Uterus (tissue), 3 donors: ENCODE measurements at regions not wholly inside any gene's neighbourhood (a gene's known extent, or its start where the extent isn't known, plus 50 kb on each side); places are given as distances from the start of the nearest gene placed in this dataset.

Source experiments
- DNase-seq, 2 donors: peaks; one replicate each; pipeline ENCODE4 v3.0.0-alpha.2; 2019 to 2020
- H3K27ac ChIP-seq, 2 donors: fragments of 200-600 bp; sonication (generic); 1 replicate in 1 of 2; 2 replicates in 1 of 2; pipeline ENCODE4 v1.5.1; 2016 to 2018
- H3K27me3 ChIP-seq, 2 donors: fragments of 200-600 bp; sonication (generic); one replicate each; pipeline ENCODE4 v1.5.1; 2018 to 2019; ENCODE audit warnings: control low read depth in 1 of 2
- H3K36me3 ChIP-seq, 2 donors: fragments of 200-600 bp; sonication (generic); one replicate each; pipeline ENCODE4 v1.5.1; 2019; ENCODE audit warnings: control low read depth in 1 of 2
- H3K4me1 ChIP-seq, 2 donors: fragments of 200-600 bp; sonication (generic); one replicate each; pipeline ENCODE4 v1.5.1; 2018 to 2019; ENCODE audit warnings: control low read depth in 1 of 2
- H3K4me3 ChIP-seq, 2 donors: fragments of 200-600 bp; sonication (generic); 1 replicate in 1 of 2; 2 replicates in 1 of 2; pipeline ENCODE4 v1.5.1; 2018 to 2019; ENCODE audit warnings: mild to moderate bottlenecking in 1 of 2
- H3K9me3 ChIP-seq, 2 donors: fragments of 200-600 bp; sonication (generic); one replicate each; pipeline ENCODE4 v1.5.1; 2019; ENCODE audit warnings: control low read depth in 1 of 2
- POLR2A ChIP-seq, 2 donors: fragments of 450-650 bp; IDR thresholded peaks; one replicate each; pipeline ENCODE4 v1.6.1; 2016; ENCODE audit warnings: antibody characterized with exemption in 2 of 2, mild to moderate bottlenecking in 1 of 2, moderate library complexity in 1 of 2
- intact Hi-C: fragments of 100-400 bp; cut with DNase I; formaldehyde crosslinking; loops from one replicate; pipeline ENCODE4 v1.15.1; 2023; ENCODE audit warnings: low total_unique reads
- TF ChIP-seq, protein P1 (sequence below), 4 experiments: fragments of 200-600 bp in 2 of 4; fragments of 450-650 bp in 2 of 4; sonication (generic) in 2 of 4; IDR thresholded peaks; one replicate each; pipeline ENCODE4 v1.5.1; 2016 to 2019; ENCODE audit warnings: antibody characterized with exemption in 4 of 4, mild to moderate bottlenecking in 2 of 4, moderate library complexity in 1 of 4
- donor health status: DM: yes; HTN: yes; CAD: no.

DNA sequence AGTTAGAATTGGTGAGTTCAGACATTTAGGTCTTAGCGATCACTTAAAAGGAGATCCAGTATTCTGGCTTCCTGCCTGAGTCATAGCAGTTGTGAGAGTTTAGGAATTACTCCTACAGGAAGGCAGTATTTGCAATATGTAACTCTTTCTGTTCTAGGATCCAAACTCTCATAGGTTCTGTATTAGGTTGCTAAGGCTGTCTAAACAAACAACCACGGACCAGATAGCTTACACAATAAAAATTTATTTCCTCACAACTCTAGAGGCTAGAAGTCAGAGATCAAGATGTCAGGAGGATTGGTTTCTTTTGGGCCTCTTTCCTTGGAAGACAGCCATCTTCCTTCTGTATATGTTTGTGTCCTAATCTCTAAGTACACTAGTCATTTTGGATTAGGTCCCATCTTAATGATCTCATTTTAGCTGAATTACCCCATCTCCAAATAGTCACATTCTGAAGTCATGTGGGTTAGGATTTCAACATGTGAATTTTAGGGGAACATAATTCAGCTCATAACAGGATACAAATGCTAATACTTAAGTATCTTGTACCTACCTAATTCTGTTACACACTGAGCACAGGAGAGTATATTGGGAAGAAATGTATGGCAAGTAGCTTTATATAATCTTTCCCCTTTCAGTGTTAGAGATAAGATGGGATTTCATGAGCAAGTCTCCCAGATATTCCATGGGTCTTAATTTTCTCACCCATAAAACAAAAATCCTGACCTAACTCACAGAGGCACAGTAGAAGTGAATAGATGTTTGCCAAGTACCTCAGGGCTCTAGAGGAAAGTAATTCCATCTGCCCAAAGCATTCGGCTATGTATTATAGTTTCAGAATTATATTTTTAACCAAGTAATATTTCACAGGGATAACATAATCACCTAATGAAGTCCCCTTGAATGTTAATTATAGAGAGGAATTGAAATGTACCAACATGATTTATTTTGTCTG lies 144.4 kb downstream of the PTBP2 start:
- Histone ChIP-seq H3K4me3 (no peak overlapping the region), H3K36me3 (no peaks in the 10 kb centered on the region), H3K27ac (peak overlapping the region; percentile 47 to 78), H3K4me1 (no peaks in the 10 kb centered on the region), H3K27me3 (no peaks in the 10 kb centered on the region), H3K9me3 (no peaks in the 10 kb centered on the region)
- intact Hi-C loops, result no loop called here
- TF ChIP-seq, protein P1, sequence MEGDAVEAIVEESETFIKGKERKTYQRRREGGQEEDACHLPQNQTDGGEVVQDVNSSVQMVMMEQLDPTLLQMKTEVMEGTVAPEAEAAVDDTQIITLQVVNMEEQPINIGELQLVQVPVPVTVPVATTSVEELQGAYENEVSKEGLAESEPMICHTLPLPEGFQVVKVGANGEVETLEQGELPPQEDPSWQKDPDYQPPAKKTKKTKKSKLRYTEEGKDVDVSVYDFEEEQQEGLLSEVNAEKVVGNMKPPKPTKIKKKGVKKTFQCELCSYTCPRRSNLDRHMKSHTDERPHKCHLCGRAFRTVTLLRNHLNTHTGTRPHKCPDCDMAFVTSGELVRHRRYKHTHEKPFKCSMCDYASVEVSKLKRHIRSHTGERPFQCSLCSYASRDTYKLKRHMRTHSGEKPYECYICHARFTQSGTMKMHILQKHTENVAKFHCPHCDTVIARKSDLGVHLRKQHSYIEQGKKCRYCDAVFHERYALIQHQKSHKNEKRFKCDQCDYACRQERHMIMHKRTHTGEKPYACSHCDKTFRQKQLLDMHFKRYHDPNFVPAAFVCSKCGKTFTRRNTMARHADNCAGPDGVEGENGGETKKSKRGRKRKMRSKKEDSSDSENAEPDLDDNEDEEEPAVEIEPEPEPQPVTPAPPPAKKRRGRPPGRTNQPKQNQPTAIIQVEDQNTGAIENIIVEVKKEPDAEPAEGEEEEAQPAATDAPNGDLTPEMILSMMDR (IDR thresholded peaks at IDR 0.05), result no peak
- TF ChIP-seq POLR2A (IDR thresholded peaks at IDR 0.05), result no peak
- DNase-seq, result peak in 1 of 2 donors; percentile 52

DNA sequence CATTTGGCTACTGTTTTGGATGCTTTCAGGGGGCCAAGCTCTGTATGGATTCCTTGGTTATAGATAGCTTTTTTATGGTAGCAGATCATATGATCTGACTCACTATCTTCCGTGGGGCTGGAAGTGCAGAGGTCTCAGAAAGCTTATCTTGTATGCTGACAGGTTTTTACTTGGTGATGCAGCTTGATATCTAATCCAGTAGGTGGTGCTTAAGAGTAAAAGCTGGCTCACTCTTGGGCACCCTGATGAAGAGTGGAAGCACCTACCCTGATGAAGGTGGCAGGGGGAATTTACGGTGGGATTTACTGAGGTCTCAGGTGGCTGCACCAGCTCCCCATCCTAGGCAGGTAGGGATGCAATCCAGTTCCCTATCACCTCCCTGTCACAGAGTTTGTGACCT lies 151.2 kb downstream of the PTBP2 start:
- H3K4me1 ChIP-seq, result no peaks in the 10 kb centered on the region
- H3K9me3 ChIP-seq, result no peaks in the 10 kb centered on the region
- no peak for DNase-seq
- H3K27me3 ChIP-seq, result no peaks in the 10 kb centered on the region
- H3K36me3 ChIP-seq, result no peaks in the 10 kb centered on the region
- intact Hi-C loops, result no loop called here
- TF ChIP-seq, protein P1 (IDR thresholded peaks at IDR 0.05), result no peak
- no peak for TF ChIP-seq POLR2A (IDR thresholded peaks at IDR 0.05)
- H3K27ac ChIP-seq, result no peak overlapping the region
- no peak overlapping the region for H3K4me3 ChIP-seq

DNA sequence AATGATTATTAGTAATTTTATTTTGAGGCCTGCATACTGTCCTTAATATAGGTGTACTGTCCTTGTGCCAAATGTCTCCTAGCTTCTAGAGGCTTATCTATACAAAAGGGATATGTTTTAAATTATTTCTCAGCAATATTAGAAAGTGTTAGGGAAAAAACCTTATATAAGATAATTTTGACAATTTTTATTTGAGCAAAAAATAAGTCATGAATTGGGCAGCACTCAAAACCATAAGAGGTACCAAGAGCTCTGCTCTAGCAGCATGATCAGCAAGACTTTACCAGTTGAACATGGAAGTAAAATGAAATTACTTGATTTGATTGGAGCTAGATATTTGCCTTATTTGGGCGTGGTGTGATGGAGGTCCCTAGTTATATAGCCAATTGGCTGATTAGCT lies 157.1 kb downstream of the PTBP2 start:
- Histone ChIP-seq H3K9me3 (no peaks in the 10 kb centered on the region), H3K27ac (no peak overlapping the region), H3K4me3 (no peak overlapping the region), H3K4me1 (no peaks in the 10 kb centered on the region), H3K27me3 (no peaks in the 10 kb centered on the region), H3K36me3 (no peaks in the 10 kb centered on the region)
- DNase-seq, result no peak
- TF ChIP-seq POLR2A (IDR thresholded peaks at IDR 0.05), result no peak
- TF ChIP-seq, protein P1 (IDR thresholded peaks at IDR 0.05), result no peak
- intact Hi-C loops, result no loop called here

DNA sequence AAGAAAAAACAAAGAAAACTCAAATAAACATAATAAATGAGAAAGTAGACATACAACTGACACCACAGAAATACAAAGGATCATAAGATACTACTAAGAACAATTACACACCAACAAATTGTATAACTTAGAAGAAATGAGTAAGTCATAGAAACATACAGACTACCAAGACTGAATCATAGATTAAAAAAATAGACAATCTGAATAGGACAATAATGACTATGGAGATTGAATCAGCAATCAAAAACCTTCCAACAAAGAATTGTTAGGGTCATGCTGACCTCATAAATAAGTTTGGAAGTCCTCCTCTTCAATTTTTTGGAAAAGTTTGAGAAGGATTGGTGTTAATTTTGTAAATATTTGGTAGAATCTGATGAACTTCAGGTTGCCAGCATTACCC lies 159.0 kb downstream of the PTBP2 start:
- Histone ChIP-seq H3K27ac (no peak overlapping the region), H3K4me3 (no peak overlapping the region), H3K36me3 (no peaks in the 10 kb centered on the region), H3K27me3 (no peaks in the 10 kb centered on the region), H3K9me3 (no peaks in the 10 kb centered on the region), H3K4me1 (no peaks in the 10 kb centered on the region)
- no peak for DNase-seq
- intact Hi-C loops, result no loop called here
- TF ChIP-seq, protein P1 (IDR thresholded peaks at IDR 0.05), result no peak
- no peak for TF ChIP-seq POLR2A (IDR thresholded peaks at IDR 0.05)

DNA sequence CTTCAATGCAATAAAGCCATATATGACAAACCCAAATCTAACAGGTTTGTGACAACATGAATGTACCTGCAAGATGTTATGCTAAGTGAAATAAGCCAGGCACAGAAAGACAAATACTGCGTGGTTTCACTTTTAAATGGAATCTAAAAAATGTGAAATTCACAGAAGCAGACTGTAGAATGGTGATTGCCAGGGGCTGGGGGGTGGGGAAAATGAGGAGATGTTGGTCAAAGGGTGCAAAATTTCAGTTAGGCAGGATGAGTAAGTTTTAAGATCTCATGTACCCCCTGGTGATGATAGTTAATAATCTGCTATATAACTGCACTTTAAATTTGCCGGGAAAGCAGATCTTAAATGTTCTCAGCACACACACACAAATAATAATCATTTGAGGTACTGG lies 160.5 kb downstream of the PTBP2 start:
- no peak for TF ChIP-seq POLR2A (IDR thresholded peaks at IDR 0.05)
- TF ChIP-seq, protein P1 (IDR thresholded peaks at IDR 0.05), result no peak
- H3K4me1 ChIP-seq, result no peaks in the 10 kb centered on the region
- H3K9me3 ChIP-seq, result no peaks in the 10 kb centered on the region
- H3K4me3 ChIP-seq, result no peak overlapping the region
- H3K27me3 ChIP-seq, result no peaks in the 10 kb centered on the region
- no peaks in the 10 kb centered on the region for H3K36me3 ChIP-seq
- no peak overlapping the region for H3K27ac ChIP-seq
- no peak for DNase-seq
- intact Hi-C loops, result no loop called here
